GM18517 (cell line): ENCODE measurements at regions not wholly inside any gene's neighbourhood (a gene's known extent, or its start where the extent isn't known, plus 50 kb on each side); places are given as distances from the start of the nearest gene placed in this dataset.

Source experiments
- ATAC-seq: cut with Tn5 transposase; IDR thresholded peaks from one replicate; pipeline ENCODE4 v1.9.1; 2021; ENCODE audit warnings: mild to moderate bottlenecking, moderate library complexity; ENCODE audit not compliant: unreplicated experiment

GRCh38 chr6:164258421-164258820 lies 843.9 kb downstream of the QKI start:
- no peak for ATAC-seq

- no peak for ATAC-seq
Observed at GRCh38 chr6:164252948-164253347, 838.4 kb downstream of the QKI start.

DNA sequence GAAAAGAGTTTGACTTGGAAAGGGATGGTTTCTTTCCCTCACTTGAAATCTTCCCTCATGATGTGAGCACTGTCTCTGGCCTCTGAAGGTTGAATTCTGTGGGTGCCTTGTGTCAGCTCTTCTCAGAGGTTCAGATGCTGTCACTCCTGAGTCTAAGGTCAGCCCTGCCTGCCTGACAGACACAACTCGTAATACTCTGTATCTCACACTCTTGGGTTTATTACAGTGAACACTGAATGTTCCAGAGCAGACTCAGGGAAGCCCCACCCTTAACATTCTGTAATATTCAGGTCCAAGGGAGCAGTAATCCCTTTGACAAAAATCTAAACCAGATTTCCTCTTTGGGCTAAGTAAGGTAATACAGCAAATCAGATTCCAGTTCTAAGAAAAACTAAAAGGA lies 837.8 kb downstream of the QKI start:
- ATAC-seq = no peak

DNA sequence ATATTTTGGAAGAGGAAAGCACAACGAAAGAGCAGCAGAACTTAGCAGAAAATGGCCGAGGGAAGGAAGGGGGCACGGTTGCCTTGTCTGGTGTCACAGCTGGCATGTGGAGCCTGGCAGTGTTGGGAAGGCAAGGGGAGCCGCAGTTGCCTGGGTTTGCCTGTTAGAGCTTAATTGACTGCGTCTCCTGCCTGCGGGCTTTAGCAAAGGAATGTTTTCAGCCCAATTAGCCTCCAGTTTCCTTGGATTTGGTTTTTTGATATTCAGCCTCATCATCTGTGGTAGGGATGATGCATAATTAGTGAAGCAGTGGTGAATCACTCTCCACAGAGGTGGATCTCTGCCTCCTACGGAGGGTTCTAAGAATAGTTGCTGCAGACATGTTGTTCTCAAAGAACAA lies 832.6 kb downstream of the QKI start:
- no peak for ATAC-seq

GRCh38 chr6:164246082-164246481 lies 831.6 kb downstream of the QKI start:
- ATAC-seq = no peak

DNA sequence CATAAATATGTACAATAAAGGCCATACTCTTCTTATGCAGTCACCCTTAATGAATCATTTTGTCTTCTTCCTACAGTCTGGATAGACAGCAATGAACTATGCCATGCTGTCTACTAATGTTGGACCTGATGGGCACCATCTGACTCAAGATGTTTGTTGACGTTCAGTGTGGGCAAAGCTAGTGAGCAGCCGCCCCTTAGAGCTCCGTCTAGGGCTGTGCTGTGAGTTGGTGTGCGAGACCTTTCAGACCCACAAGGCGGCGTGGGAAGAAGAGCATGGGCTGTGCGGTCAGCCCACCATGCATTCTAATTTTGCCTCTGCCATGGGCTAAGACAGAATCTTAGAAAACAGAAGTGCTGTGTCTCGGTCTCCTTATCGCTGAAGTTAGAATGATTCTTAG lies 829.4 kb downstream of the QKI start:
- ATAC-seq = no peak

- ATAC-seq = no peak
Observed at GRCh38 chr6:164243012-164243610, 828.6 kb downstream of the QKI start.

DNA sequence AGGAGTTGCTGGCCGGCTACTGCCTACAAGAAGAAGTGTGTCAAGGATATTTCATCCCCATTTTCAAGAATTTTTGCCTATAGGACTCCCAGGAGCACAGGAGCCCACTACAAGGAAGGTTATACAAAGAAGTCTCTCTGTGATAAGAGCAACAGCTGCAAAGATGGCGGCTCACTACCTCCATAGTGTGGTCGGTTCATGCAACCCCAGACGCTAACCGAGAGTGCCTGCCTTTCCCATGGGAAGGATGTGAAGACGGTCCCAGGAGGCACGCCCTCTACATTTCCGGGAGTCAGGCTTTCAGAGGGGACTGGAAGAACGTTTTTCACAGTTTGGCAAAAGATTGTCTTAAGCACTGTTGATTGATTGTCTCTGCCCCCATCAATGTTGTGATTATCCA lies 816.3 kb downstream of the QKI start:
- ATAC-seq = no peak

GRCh38 chr6:164230259-164230658 lies 815.7 kb downstream of the QKI start:
- ATAC-seq = no peak

DNA sequence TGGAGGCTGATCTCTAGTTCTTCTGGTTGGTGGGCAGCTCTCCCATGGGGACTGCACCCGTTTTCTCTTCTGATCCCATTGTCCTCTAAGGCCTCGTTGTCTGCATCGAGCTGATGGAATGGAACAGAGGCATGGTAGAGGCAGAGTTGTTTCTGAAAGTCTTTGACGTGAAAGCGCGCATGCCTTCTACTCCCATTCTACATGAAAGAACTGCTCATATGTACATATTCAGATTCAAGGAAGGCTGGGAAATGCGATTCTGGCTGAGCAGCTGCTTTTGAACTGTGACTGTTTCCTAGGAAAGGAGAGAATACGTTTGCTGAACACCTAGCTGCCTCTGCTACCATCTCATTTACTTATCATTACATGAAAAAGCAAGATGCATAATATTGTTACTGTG lies 815.2 kb downstream of the QKI start:
- ATAC-seq = no peak

GRCh38 chr6:164227952-164228522 lies 813.5 kb downstream of the QKI start:
- no peak for ATAC-seq

- ATAC-seq = no peak
Observed at GRCh38 chr6:164216839-164217238, 802.3 kb downstream of the QKI start.

DNA sequence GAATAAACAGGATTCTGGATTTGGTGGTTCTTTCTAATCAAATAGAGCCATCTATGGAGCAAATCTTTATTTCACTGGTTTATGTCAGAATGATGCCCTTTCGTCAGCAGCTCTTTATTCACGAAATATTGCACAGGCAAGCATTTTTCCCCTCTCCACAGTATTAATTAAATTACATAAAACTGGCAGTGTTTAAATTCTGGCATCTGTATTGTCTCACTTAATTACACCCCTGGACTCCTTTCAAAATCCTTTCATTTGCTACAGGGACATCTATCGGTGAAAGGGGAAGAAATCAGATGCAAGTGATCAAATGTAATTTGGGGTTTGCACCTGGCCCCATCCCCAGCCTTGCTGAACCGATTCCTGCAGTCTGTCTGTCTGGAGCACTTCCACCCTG lies 801.9 kb downstream of the QKI start:
- no peak for ATAC-seq

DNA sequence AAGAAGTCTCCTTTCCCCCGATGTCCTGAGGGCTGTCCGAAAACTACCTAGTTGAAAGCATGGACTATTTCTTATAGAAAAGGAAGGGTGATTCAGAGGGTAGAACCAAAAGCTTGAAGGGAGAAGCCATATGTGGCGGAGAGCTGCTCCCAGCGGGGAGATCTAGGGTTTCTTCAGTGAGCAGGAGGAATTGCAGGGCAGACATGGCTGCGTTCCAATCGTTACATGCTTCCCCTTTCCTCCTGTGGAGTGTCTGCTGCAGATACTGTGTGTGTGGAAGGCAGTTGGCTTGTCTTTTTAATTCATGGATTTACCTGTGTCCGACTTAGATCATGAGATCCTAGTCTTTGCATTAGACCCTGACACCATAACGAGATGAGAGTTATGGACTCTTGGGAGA lies 799.5 kb downstream of the QKI start:
- ATAC-seq = no peak

GRCh38 chr6:164211254-164211653 lies 796.7 kb downstream of the QKI start:
- no peak for ATAC-seq

GRCh38 chr6:164210783-164211182 lies 796.3 kb downstream of the QKI start:
- no peak for ATAC-seq

- no peak for ATAC-seq
Observed at GRCh38 chr6:164210323-164210722, 795.8 kb downstream of the QKI start.

DNA sequence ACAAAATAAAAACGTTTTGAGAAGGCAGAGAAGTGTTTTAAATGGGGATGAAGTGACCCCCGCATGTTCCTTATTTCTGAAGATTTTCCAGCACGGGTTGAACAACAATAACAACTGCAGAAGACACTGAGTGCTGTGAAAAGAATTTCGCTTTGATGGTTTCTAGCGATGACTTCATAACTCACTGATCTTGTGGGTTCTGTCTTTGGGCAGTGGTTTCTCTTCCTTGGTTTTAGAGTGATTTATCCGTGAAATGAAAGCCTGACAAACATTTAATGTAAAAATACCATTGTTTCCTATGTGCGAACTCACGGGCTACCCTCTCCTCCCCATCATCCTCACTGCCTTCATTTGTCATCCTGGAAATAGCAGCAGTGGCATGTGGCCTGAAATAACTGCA lies 793.9 kb downstream of the QKI start:
- no peak for ATAC-seq

- ATAC-seq = no peak
Observed at GRCh38 chr6:164206807-164207423, 792.4 kb downstream of the QKI start.

DNA sequence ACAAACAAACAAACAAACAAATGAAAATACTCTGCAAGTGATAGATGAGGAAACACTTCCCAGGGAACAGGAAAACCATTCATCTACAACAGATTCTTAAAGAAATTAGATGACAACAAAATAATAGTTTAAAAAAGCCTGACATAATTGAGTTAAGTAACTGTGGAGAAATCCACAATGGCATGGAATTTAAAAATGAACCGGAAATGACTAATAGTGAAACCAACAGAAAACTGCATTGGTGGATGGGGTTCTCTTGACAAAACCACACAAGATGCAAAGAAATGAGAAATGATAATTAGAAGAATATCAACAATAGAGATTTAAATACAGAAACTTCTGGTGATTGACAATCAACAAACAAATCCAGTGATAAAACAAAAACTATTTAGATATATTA lies 785.6 kb downstream of the QKI start:
- ATAC-seq = no peak

DNA sequence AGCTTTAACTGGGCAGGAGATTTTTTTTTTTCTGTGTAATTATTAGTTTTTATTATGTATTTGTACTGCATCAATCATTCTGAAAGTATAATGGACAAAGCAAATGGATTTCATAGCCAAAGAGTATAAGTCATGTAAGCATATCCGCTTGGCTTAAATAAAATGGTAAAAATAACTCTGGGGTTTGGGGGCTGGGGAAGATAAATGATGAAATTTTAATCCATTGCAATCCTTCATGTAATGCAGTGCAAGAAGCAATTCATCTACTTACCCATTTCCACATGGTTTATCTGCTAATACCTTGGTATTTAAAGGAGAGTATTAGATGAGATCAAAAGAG lies 781.4 kb downstream of the QKI start:
- no peak for ATAC-seq

DNA sequence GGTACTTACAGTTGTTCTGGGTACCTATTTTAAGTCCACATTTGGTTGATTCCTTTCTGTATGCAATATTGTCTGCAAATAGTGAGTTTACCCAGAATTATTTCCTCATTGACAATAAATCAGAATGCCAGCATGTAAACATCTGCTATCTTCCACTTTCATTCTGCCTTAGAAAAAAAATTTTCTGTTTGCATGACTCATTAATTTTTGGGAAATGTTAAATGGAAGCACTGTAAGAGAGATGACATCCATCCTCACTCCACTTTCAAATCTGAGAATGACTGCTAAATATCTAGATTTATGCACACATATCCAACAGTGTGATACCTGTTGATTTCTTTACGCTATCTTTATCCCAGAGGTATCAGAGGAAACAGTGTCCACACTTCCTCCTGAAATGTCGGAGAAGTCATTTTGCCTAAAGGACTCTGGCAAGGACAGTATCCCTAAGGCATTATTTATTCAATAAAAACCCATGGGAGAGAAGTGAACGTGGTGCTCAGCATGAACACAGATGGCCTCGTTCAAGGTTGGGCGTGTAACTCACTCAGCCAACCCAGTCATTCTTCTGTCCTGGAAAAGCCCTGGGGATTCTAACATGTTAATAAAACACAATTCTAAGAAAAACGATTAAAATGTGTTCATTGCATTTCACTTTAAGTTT lies 780.9 kb downstream of the QKI start:
- ATAC-seq = no peak
